ENCODE measurements at regions not wholly inside any gene's neighbourhood (a gene's known extent, or its start where the extent isn't known, plus 50 kb on each side); places are given as distances from the start of the nearest gene placed in this dataset.

DNA sequence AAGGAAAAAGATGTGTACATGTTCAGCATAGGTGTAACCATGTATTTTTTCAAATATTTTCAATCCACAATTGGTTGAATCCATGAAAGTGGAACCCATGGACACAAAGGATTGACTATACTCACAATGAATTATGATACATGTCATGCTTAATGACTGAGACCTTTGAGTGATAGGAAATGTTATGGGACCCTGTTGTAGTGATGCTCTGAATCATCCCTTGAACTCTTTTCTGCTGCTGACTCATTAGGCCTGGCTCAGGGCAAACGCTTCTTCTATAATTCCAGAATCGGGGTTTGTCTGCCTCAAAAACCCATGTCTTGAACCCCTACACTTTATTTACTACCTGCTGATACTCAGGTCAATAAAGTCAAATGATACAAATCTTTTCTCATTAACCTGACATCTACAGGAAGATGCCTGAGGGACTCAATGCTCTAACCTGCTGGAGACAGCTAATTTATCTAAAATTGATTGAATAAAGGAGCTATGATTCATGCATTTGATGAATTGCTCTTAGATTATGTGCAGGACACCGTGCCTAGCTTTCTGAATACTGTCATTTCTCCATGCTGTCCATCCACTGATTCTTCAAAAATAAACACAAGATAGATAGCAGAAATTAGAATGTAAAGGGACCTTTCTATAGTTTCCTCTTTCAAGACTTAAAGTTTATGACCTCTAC lies 260.1 kb downstream of the PRELID2 start:
- H3K27ac ChIP-seq: no peak overlapping the region
- TF ChIP-seq ZFX (IDR thresholded peaks at IDR 0.05; ENCODE audit: borderline replicate concordance): no peak
- TF ChIP-seq, protein P1, sequence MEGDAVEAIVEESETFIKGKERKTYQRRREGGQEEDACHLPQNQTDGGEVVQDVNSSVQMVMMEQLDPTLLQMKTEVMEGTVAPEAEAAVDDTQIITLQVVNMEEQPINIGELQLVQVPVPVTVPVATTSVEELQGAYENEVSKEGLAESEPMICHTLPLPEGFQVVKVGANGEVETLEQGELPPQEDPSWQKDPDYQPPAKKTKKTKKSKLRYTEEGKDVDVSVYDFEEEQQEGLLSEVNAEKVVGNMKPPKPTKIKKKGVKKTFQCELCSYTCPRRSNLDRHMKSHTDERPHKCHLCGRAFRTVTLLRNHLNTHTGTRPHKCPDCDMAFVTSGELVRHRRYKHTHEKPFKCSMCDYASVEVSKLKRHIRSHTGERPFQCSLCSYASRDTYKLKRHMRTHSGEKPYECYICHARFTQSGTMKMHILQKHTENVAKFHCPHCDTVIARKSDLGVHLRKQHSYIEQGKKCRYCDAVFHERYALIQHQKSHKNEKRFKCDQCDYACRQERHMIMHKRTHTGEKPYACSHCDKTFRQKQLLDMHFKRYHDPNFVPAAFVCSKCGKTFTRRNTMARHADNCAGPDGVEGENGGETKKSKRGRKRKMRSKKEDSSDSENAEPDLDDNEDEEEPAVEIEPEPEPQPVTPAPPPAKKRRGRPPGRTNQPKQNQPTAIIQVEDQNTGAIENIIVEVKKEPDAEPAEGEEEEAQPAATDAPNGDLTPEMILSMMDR (IDR thresholded peaks at IDR 0.05): no peak

DNA sequence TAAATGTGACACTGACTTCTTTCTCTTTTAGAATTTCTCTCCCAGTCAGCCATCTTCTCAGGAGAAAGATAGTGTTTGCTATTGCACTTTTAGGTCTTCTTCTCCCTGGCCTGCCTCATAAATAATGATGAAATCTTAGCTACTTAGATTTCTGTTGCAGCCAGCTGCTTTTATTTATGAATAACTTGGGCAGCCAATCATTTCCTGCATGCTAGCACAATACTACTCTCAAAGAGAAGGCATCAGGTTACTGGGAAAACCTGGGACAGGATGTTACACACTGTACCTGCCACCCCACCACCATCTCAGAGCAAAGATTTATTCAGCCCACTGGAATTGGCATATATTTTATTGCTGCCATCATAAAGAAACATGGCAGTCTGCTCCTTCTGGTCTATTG lies 266.6 kb downstream of the PRELID2 start:
- TF ChIP-seq ZFX (IDR thresholded peaks at IDR 0.05; ENCODE audit: borderline replicate concordance): no peak
- TF ChIP-seq, protein P1 (IDR thresholded peaks at IDR 0.05): no peak
- no peak overlapping the region for H3K27ac ChIP-seq

DNA sequence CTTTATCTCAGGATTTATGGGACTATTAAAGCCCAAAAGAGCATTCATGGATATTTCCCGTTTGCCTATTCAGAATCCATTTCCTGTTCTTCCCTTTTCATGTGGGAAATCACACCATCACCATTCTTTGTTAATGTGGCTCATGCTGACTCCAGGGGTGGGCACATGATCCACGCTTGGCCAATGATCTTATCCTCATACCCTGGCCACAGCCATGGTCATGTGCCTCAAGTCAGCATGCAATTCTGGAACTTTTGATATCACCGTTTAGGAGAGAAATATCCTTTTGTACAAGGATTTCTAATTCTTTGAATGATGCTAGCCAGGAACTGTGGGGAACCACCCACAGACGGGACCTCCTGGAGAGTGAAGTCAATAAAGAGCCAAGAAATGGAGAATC lies 272.2 kb downstream of the PRELID2 start:
- H3K27ac ChIP-seq: no peak overlapping the region
- TF ChIP-seq ZFX (IDR thresholded peaks at IDR 0.05; ENCODE audit: borderline replicate concordance): no peak
- TF ChIP-seq, protein P1 (IDR thresholded peaks at IDR 0.05): no peak

DNA sequence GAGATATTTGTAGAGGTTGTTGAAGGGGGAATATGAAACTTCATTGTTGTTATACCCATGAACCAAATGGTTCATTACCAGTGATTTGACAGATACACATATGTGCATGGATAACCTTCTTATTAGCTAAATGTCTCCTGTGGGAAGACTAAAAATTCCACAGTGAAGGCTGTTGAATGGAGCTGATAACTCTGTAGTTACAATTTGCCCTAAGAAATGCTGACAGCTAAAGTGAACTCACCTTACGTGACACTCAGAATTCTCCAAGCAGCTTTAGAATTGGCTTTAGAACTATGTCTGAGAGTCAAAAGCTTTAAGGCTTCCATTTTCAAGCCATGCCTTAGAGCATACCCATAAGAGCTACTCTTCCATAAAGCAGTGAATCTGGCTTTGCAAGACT lies 276.9 kb downstream of the PRELID2 start:
- H3K27ac ChIP-seq: no peak overlapping the region
- no peak for TF ChIP-seq ZFX (IDR thresholded peaks at IDR 0.05; ENCODE audit: borderline replicate concordance)
- TF ChIP-seq, protein P1 (IDR thresholded peaks at IDR 0.05): no peak

DNA sequence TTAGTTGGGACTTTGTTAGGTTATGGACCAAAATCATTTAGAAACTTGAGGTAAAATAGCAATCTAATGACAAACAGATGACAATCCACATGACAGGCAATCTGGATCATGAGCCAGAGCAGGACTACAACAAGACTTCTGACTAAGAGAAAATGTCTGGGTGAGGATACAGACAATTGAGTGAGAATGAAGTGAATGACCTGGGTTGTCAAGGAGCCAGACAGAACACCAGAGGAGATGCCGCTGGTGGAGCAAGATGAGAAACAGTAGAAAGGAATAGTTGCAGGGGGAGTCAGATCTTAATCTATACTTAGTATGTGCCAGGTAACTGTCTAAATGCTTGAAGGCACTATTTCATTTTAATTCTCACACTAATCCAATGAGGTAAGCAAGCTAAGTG lies 277.8 kb downstream of the PRELID2 start:
- H3K27ac ChIP-seq: no peak overlapping the region
- no peak for TF ChIP-seq ZFX (IDR thresholded peaks at IDR 0.05; ENCODE audit: borderline replicate concordance)
- TF ChIP-seq, protein P1 (IDR thresholded peaks at IDR 0.05): no peak

DNA sequence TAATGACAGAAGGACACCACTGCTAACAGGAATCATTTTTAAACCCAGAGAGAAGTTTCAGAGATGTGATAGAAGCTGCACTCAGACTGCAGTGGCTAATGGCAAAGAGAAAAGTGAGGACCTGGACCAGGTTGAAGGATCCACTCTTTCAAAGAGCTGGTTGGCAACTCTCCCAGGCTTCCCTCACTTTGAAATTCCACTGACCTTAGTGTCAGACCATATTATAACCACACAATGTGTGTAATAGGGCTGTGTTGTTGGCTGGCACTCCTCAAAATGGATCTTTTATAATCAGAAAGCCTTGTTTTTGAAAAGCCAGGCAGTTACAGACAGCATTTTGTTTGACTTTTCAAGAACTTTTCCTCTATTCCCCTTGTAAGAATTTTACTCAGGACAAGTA lies 280.7 kb downstream of the PRELID2 start:
- no peak overlapping the region for H3K27ac ChIP-seq
- TF ChIP-seq, protein P1 (IDR thresholded peaks at IDR 0.05): no peak
- no peak for TF ChIP-seq ZFX (IDR thresholded peaks at IDR 0.05; ENCODE audit: borderline replicate concordance)

DNA sequence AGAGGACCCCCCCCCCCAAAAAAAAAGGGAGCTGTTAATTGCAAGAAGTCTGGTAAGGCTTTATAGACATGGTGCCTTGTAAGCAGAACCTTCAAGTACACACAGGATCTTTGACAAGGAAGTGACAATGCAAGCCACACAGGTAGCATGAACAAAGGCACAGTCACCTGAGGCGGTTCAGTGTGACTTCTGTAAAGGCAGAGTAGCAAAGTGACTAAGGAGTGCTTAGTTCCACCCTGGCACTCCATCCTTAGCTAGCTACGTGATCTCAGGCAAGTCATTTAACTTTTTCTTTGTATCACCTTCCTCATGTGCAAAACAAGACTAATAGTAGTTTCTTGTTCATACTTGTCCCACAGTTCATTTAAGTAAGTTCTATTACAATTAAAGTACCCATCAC lies 282.0 kb downstream of the PRELID2 start:
- H3K27ac ChIP-seq: no peak overlapping the region
- TF ChIP-seq, protein P1 (IDR thresholded peaks at IDR 0.05): no peak
- no peak for TF ChIP-seq ZFX (IDR thresholded peaks at IDR 0.05; ENCODE audit: borderline replicate concordance)

Data from 22Rv1 (cell line).